Nephron (organoid): ENCODE measurements at regions not wholly inside any gene's neighbourhood (a gene's known extent, or its start where the extent isn't known, plus 50 kb on each side); places are given as distances from the start of the nearest gene placed in this dataset.

Experiments
- H3K27ac Mint-ChIP-seq, 3 experiments: 2 replicates each; pipeline ENCODE4 v1.8.0; 2020; ENCODE audit warnings: mixed read lengths in 3 of 3, mild to moderate bottlenecking in 2 of 3, moderate library complexity in 1 of 3
- H3K27me3 Mint-ChIP-seq: 2 replicates; pipeline ENCODE4 v1.8.0; 2021; ENCODE audit warnings: low read depth, mild to moderate bottlenecking, moderate library complexity, mixed read lengths
- H3K36me3 Mint-ChIP-seq: 2 replicates; pipeline ENCODE4 v1.8.0; 2020; ENCODE audit warnings: low read depth, mixed read lengths
- H3K4me1 Mint-ChIP-seq: 2 replicates; pipeline ENCODE4 v1.8.0; 2020; ENCODE audit warnings: mixed read lengths
- H3K4me3 Mint-ChIP-seq, 3 experiments: 2 replicates each; pipeline ENCODE4 v1.8.0; 2020; ENCODE audit warnings: mild to moderate bottlenecking in 3 of 3, mixed read lengths in 3 of 3, moderate library complexity in 2 of 3
- H3K9me3 Mint-ChIP-seq: 2 replicates; pipeline ENCODE4 v1.8.0; 2020; ENCODE audit warnings: mixed read lengths
- CTCF ChIP-seq, 3 experiments: fragments of 200-600 bp; sonication (generic); IDR thresholded peaks; one replicate each; pipeline ENCODE4 v1.5.0; 2021; ENCODE audit warnings: antibody characterized with exemption in 3 of 3; ENCODE audit not compliant: unreplicated experiment in 3 of 3

- TF ChIP-seq CTCF (IDR thresholded peaks at IDR 0.05; ENCODE audit: unreplicated experiment in 3 of 3) = no peak
- Mint-ChIP-seq H3K27ac (no peak overlapping the region), H3K4me1 (peaks cover 12% of the 10 kb centered on the region), H3K4me3 (no peak overlapping the region), H3K27me3 (peaks cover 12% of the 10 kb centered on the region), H3K9me3 (no peaks in the 10 kb centered on the region), H3K36me3 (no peaks in the 10 kb centered on the region)
Observed at GRCh38 chr15:72933976-72934375, 118.3 kb upstream of the NEO1 start.

GRCh38 chr15:72932472-72932871 is 119.8 kb upstream of the NEO1 start:
- TF ChIP-seq CTCF (IDR thresholded peaks at IDR 0.05; ENCODE audit: unreplicated experiment in 3 of 3) = no peak
- Mint-ChIP-seq H3K27me3 (peaks cover 17% of the 10 kb centered on the region), H3K9me3 (no peaks in the 10 kb centered on the region), H3K27ac (no peak overlapping the region), H3K4me3 (no peak overlapping the region), H3K36me3 (no peaks in the 10 kb centered on the region), H3K4me1 (peaks cover 12% of the 10 kb centered on the region)

GRCh38 chr15:72927451-72927850 is 124.8 kb upstream of the NEO1 start:
- Mint-ChIP-seq H3K27ac (no peak overlapping the region), H3K9me3 (no peaks in the 10 kb centered on the region), H3K4me1 (no peaks in the 10 kb centered on the region), H3K36me3 (no peaks in the 10 kb centered on the region), H3K27me3 (peaks cover 8% of the 10 kb centered on the region), H3K4me3 (no peak overlapping the region)
- TF ChIP-seq CTCF (IDR thresholded peaks at IDR 0.05; ENCODE audit: unreplicated experiment in 3 of 3) = no peak

- Mint-ChIP-seq H3K4me1 (no peaks in the 10 kb centered on the region), H3K27me3 (peaks cover 7% of the 10 kb centered on the region), H3K4me3 (no peak overlapping the region), H3K27ac (no peak overlapping the region), H3K9me3 (no peaks in the 10 kb centered on the region), H3K36me3 (no peaks in the 10 kb centered on the region)
- TF ChIP-seq CTCF (IDR thresholded peaks at IDR 0.05; ENCODE audit: unreplicated experiment in 3 of 3) = no peak
Observed at GRCh38 chr15:72925661-72926060, 126.6 kb upstream of the NEO1 start.

GRCh38 chr15:72923289-72923688 is 129.0 kb upstream of the NEO1 start:
- H3K27ac Mint-ChIP-seq = no peak overlapping the region
- H3K27me3 Mint-ChIP-seq = peaks cover 2% of the 10 kb centered on the region
- no peak for TF ChIP-seq CTCF (IDR thresholded peaks at IDR 0.05; ENCODE audit: unreplicated experiment in 3 of 3)
- H3K4me3 Mint-ChIP-seq = no peak overlapping the region
- H3K9me3 Mint-ChIP-seq = no peaks in the 10 kb centered on the region
- no peaks in the 10 kb centered on the region for H3K4me1 Mint-ChIP-seq
- no peaks in the 10 kb centered on the region for H3K36me3 Mint-ChIP-seq

- no peak for TF ChIP-seq CTCF (IDR thresholded peaks at IDR 0.05; ENCODE audit: unreplicated experiment in 3 of 3)
- Mint-ChIP-seq H3K36me3 (no peaks in the 10 kb centered on the region), H3K27ac (no peak overlapping the region), H3K27me3 (no peaks in the 10 kb centered on the region), H3K9me3 (no peaks in the 10 kb centered on the region), H3K4me1 (no peaks in the 10 kb centered on the region), H3K4me3 (no peak overlapping the region)
Observed at GRCh38 chr15:72920551-72920950, 131.7 kb upstream of the NEO1 start.
